PFSK-1 (cell line): ENCODE measurements at regions not wholly inside any gene's neighbourhood (a gene's known extent, or its start where the extent isn't known, plus 50 kb on each side); places are given as distances from the start of the nearest gene placed in this dataset.

Experiments used
- FOXP2 ChIP-seq: optimal IDR thresholded peaks from 2 replicates; pipeline ENCODE3; 2011; ENCODE audit warnings: borderline replicate concordance, control low read depth, inconsistent platforms; ENCODE audit not compliant: insufficient read depth; ENCODE audit errors: extremely low read length, extremely low read depth
- POLR2AphosphoS5 ChIP-seq: IDR thresholded peaks from 2 replicates; pipeline ENCODE4 v1.6.1; 2012; ENCODE audit warnings: low read depth, mild to moderate bottlenecking, control low read depth, low read length, moderate library complexity
- SIN3A ChIP-seq: IDR thresholded peaks from 2 replicates; pipeline ENCODE4 v1.6.1; 2012; ENCODE audit warnings: mild to moderate bottlenecking, low read length, moderate library complexity, borderline replicate concordance; ENCODE audit not compliant: insufficient read depth
- TAF1 ChIP-seq: IDR thresholded peaks from 2 replicates; pipeline ENCODE4 v1.6.1; 2012; ENCODE audit warnings: low read length, control low read depth, borderline replicate concordance; ENCODE audit not compliant: insufficient read depth
- TF ChIP-seq, protein P1 (sequence below), 2 experiments: IDR thresholded peaks; 2 replicates each; pipeline versions ENCODE4 v1.6.1 to v1.8.0; 2011 to 2012; ENCODE audit warnings: low read depth in 2 of 2, low read length in 2 of 2, control low read depth in 1 of 2, inconsistent platforms in 1 of 2, mild to moderate bottlenecking in 1 of 2, moderate library complexity in 1 of 2; ENCODE audit not compliant: insufficient read depth in 1 of 2

DNA sequence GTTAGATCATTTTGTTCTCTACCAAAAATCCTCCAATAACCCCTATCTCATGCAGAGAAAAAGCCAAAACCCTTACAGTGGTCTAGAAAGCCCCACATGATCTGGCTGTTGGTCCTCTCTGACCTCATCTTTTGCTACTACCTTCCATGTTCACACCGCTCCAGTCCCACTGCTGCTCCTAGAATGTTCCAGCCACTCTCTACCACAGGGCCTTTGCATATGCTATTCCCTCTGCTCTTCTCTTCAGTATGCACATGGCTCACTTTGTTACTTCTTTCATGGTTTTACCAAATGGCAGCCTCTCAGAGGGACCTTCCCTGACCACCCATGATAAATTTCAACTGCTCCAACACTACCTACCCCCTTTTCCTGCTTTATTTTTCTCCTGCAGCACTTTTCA lies 193.5 kb upstream of the CCDC150 start:
- TF ChIP-seq POLR2AphosphoS5 (no peak), TAF1 (no peak), SIN3A (no peak), FOXP2 (no peak)
- TF ChIP-seq, protein P1, sequence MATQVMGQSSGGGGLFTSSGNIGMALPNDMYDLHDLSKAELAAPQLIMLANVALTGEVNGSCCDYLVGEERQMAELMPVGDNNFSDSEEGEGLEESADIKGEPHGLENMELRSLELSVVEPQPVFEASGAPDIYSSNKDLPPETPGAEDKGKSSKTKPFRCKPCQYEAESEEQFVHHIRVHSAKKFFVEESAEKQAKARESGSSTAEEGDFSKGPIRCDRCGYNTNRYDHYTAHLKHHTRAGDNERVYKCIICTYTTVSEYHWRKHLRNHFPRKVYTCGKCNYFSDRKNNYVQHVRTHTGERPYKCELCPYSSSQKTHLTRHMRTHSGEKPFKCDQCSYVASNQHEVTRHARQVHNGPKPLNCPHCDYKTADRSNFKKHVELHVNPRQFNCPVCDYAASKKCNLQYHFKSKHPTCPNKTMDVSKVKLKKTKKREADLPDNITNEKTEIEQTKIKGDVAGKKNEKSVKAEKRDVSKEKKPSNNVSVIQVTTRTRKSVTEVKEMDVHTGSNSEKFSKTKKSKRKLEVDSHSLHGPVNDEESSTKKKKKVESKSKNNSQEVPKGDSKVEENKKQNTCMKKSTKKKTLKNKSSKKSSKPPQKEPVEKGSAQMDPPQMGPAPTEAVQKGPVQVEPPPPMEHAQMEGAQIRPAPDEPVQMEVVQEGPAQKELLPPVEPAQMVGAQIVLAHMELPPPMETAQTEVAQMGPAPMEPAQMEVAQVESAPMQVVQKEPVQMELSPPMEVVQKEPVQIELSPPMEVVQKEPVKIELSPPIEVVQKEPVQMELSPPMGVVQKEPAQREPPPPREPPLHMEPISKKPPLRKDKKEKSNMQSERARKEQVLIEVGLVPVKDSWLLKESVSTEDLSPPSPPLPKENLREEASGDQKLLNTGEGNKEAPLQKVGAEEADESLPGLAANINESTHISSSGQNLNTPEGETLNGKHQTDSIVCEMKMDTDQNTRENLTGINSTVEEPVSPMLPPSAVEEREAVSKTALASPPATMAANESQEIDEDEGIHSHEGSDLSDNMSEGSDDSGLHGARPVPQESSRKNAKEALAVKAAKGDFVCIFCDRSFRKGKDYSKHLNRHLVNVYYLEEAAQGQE (IDR thresholded peaks at IDR 0.05; ENCODE audit: insufficient read depth in 1 of 2, low read depth in 2 of 2, low read length in 2 of 2), result no peak

DNA sequence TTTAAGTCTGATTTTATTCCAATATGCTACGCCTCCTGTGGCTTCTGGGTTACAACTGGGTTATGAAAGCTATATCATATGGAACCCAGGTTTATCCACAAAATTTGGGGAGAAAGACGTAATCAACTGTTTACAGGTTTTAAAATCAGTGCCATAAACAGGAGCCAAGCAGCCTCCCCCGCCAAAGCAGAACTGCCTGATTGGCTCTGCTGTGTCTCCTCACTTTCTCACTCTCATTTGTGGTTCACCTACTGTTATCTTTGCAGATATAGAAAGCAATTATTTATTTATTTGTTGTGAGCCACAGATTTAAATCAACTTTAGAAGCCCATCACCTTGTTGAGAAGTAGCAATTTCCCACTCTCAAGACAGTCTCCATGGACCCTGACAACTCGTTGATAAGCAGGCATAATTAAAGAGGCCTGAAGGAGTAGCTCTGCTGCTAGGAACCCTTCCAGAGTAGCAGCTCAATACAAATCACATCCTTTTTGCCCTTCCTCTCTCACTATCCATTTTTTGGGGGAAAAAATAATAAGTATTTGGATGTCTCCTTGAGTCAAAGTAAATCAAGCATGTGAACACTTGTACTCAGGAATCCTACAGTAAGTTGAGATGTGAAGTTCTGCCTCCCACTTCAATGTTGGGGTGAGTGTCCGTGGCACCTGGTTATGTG lies 191.0 kb upstream of the CCDC150 start:
- TF ChIP-seq TAF1 (no peak), FOXP2 (no peak), SIN3A (no peak), POLR2AphosphoS5 (no peak)
- TF ChIP-seq, protein P1 (IDR thresholded peaks at IDR 0.05; ENCODE audit: insufficient read depth in 1 of 2, low read depth in 2 of 2, low read length in 2 of 2), result no peak

DNA sequence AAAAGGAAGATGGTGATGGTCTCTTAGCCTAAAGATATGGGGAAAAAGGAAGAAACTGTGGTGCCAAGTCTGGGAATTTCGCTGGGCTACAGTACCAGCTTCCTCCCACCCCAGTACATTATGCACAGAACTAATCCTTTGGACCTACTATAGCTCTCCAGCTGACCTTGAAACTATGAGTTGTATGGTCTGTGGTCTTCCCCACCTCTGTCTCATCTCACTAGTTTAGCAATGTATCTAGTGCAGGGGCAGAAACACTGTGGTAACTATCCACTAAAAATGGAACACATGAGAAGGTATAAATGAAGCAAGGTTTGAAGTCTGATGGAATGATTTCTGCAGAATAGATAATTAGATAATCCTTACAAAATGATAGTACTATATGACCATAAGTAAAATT lies 190.4 kb upstream of the CCDC150 start:
- TF ChIP-seq, protein P1 (IDR thresholded peaks at IDR 0.05; ENCODE audit: insufficient read depth in 1 of 2, low read depth in 2 of 2, low read length in 2 of 2), result no peak

DNA sequence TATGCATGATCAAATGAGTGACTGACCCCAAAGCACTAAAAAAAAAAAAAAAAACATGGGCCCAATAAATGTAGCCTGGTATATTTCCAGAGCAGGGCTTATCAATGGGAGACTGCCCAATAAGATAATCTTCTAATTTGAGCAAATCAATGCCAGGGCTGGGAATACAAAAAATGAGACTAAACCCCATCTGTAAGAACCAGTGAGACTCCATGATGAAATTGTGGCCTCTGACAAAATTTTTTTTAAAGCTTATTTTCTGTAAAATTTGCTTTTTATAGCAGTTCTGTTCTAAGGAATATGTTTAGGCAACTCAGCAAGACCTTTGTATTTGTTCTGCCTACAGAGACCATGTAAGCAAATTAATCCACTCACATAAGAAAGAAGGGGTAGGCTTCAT lies 186.8 kb upstream of the CCDC150 start:
- TF ChIP-seq TAF1 (no peak), POLR2AphosphoS5 (no peak), FOXP2 (no peak)

DNA sequence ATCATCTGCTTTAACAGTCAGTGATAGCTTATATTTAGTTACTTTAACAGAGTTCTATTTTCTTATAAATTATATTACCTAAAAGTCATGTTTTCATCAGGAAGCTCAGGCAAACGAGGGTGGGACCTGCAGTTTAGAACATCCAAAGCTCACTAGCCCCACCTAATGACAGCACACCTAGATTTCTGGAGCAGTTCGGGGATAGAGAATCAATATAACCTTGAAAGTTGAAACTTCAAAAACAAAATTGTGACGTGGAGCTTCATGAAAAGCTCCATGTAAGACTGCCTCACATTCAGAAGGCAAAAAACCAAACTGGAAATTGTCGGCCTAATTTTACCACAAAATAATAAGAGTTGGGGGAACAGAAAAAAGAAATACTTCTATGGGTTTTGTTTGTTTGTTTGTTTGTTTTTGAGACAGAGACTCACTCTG lies 185.9 kb upstream of the CCDC150 start:
- TF ChIP-seq, protein P1 (IDR thresholded peaks at IDR 0.05; ENCODE audit: insufficient read depth in 1 of 2, low read depth in 2 of 2, low read length in 2 of 2), result no peak
- TF ChIP-seq POLR2AphosphoS5 (no peak), TAF1 (no peak), FOXP2 (no peak), SIN3A (no peak)
